Prostate gland (tissue), 2 donors: ENCODE measurements at regions not wholly inside any gene's neighbourhood (a gene's known extent, or its start where the extent isn't known, plus 50 kb on each side); places are given as distances from the start of the nearest gene placed in this dataset.

Source experiments
- POLR2A ChIP-seq: fragments of 450-650 bp; IDR thresholded peaks from one replicate; pipeline ENCODE4 v1.6.1; 2016; ENCODE audit warnings: antibody characterized with exemption, mild to moderate bottlenecking
- POLR2AphosphoS5 ChIP-seq: sonication (generic); formaldehyde crosslinking; IDR thresholded peaks from one replicate; pipeline ENCODE4 v1.6.1; 2017; ENCODE audit warnings: antibody characterized with exemption
- TF ChIP-seq, protein P1 (sequence below), 4 experiments: fragments of 200-600 bp in 2 of 4; fragments of 450-650 bp in 2 of 4; sonication (generic) in 2 of 4; IDR thresholded peaks; 1 replicate in 3 of 4; 2 replicates in 1 of 4; pipeline ENCODE4 v1.5.1; 2016 to 2019; ENCODE audit warnings: antibody characterized with exemption in 4 of 4, mild to moderate bottlenecking in 2 of 4, moderate library complexity in 2 of 4

- TF ChIP-seq POLR2A (no peak), POLR2AphosphoS5 (no peak)
- TF ChIP-seq, protein P1, sequence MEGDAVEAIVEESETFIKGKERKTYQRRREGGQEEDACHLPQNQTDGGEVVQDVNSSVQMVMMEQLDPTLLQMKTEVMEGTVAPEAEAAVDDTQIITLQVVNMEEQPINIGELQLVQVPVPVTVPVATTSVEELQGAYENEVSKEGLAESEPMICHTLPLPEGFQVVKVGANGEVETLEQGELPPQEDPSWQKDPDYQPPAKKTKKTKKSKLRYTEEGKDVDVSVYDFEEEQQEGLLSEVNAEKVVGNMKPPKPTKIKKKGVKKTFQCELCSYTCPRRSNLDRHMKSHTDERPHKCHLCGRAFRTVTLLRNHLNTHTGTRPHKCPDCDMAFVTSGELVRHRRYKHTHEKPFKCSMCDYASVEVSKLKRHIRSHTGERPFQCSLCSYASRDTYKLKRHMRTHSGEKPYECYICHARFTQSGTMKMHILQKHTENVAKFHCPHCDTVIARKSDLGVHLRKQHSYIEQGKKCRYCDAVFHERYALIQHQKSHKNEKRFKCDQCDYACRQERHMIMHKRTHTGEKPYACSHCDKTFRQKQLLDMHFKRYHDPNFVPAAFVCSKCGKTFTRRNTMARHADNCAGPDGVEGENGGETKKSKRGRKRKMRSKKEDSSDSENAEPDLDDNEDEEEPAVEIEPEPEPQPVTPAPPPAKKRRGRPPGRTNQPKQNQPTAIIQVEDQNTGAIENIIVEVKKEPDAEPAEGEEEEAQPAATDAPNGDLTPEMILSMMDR (IDR thresholded peaks at IDR 0.05), result no peak
Measured at GRCh38 chr17:63382136-63382535, 64.0 kb downstream of the CYB561 start.
